IMR-90 (cell line): ENCODE measurements at regions not wholly inside any gene's neighbourhood (a gene's known extent, or its start where the extent isn't known, plus 50 kb on each side); places are given as distances from the start of the nearest gene placed in this dataset.

Experiments
- ATAC-seq: fragments of 200-7000 bp; cut with Tn5 transposase; 2 replicates; pipeline ENCODE4 v1.9.1; 2020; ENCODE audit warnings: low read depth, mild to moderate bottlenecking, moderate library complexity
- BruUV-seq: library from RNA; stranded (reverse); fragments of 400-500 nt; replicated peaks from 2 replicates; lab custom pipeline; 2021; lab: Mats Ljungman, UMichigan
- CTCF ChIA-PET: fragments of 300-600 bp; formaldehyde crosslinking; extraction: SDS; loops from one replicate; lab custom pipeline; 2021; ENCODE audit warnings: antibody characterized with exemption; lab: Yijun Ruan, JAX
- POLR2A ChIA-PET: fragments of 300-600 bp; sonication (Branson Sonifier 250); formaldehyde crosslinking; loops from one replicate; lab custom pipeline; 2022; ENCODE audit warnings: antibody characterized with exemption; ENCODE audit not compliant: unreplicated experiment; lab: Charles Lee
- DNase-seq: peaks from one replicate; pipeline ENCODE4 v3.0.0; 2013
- H2AFZ ChIP-seq: replicated peaks from 2 replicates; pipeline ENCODE3; 2013; ENCODE audit warnings: low read length, mild to moderate bottlenecking; ENCODE audit not compliant: poor library complexity
- H2AK5ac ChIP-seq: 2 replicates; pipeline ENCODE4 v1.6.1; 2013; ENCODE audit warnings: low read depth, low read length, inconsistent platforms
- H2AK9ac ChIP-seq: replicated peaks from 2 replicates; pipeline ENCODE3; 2013; ENCODE audit warnings: mild to moderate bottlenecking, low read depth, low read length, moderate library complexity; ENCODE audit not compliant: poor library complexity
- H2BK120ac ChIP-seq: 2 replicates; pipeline ENCODE4 v1.6.1; 2013; ENCODE audit warnings: low read depth, low read length, inconsistent platforms
- H2BK15ac ChIP-seq: 3 replicates; pipeline ENCODE4 v1.6.1; 2013; ENCODE audit warnings: low read depth, low read length, inconsistent platforms
- H2BK20ac ChIP-seq: 2 replicates; pipeline ENCODE4 v1.6.1; 2013; ENCODE audit warnings: low read depth, mild to moderate bottlenecking, inconsistent platforms, low read length, moderate library complexity
- H2BK5ac ChIP-seq: 2 replicates; pipeline ENCODE4 v1.6.1; 2013; ENCODE audit warnings: mild to moderate bottlenecking, low read depth, low read length, inconsistent platforms; ENCODE audit not compliant: poor library complexity, severe bottlenecking
- H3K14ac ChIP-seq: replicated peaks from 2 replicates; pipeline ENCODE4 v1.6.1; 2013; ENCODE audit warnings: low read depth, low read length, inconsistent platforms
- H3K18ac ChIP-seq: 2 replicates; pipeline ENCODE4 v1.6.1; 2013; ENCODE audit warnings: low read depth, low read length, control low read depth
- H3K23ac ChIP-seq: 2 replicates; pipeline ENCODE4 v1.6.1; 2013; ENCODE audit warnings: low read depth, low read length, inconsistent platforms
- H3K27ac ChIP-seq: 2 replicates; pipeline ENCODE4 v1.5.1; 2013; ENCODE audit warnings: mild to moderate bottlenecking, control low read depth, low read length; ENCODE audit not compliant: insufficient read depth
- H3K27me3 ChIP-seq: 2 replicates; pipeline ENCODE4 v1.6.1; 2013; ENCODE audit warnings: low read length; ENCODE audit not compliant: control insufficient read depth, insufficient read depth
- H3K36me3 ChIP-seq: 2 replicates; pipeline ENCODE4 v1.6.1; 2013; ENCODE audit warnings: low read length, mixed read lengths; ENCODE audit not compliant: control insufficient read depth, insufficient read depth
- H3K4ac ChIP-seq: 2 replicates; pipeline ENCODE4 v1.6.1; 2013; ENCODE audit warnings: low read depth, low read length, inconsistent platforms
- H3K4me1 ChIP-seq: 2 replicates; pipeline ENCODE4 v1.6.1; 2013; ENCODE audit warnings: low read length, mixed read lengths; ENCODE audit not compliant: control insufficient read depth, insufficient read depth
- H3K4me2 ChIP-seq: 2 replicates; pipeline ENCODE4 v1.6.1; 2013; ENCODE audit warnings: low read depth, mild to moderate bottlenecking, control low read depth, low read length, moderate library complexity
- H3K4me3 ChIP-seq: 2 replicates; pipeline ENCODE4 v1.5.1; 2013; ENCODE audit warnings: low read depth, mild to moderate bottlenecking, control low read depth, low read length, moderate library complexity; ENCODE audit not compliant: insufficient read depth
- H3K56ac ChIP-seq: 2 replicates; pipeline ENCODE4 v1.6.1; 2013; ENCODE audit warnings: low read length, inconsistent platforms; ENCODE audit not compliant: insufficient read depth; ENCODE audit errors: extremely low read depth
- H3K79me1 ChIP-seq, 2 experiments: 2 replicates each; pipeline ENCODE4 v1.6.1; 2013; ENCODE audit warnings: low read length in 2 of 2, inconsistent platforms in 1 of 2, low read depth in 1 of 2
- H3K9ac ChIP-seq: 2 replicates; pipeline ENCODE4 v1.6.1; 2013; ENCODE audit warnings: low read depth, low read length, control low read depth
- H3K9me1 ChIP-seq: 2 replicates; pipeline ENCODE4 v1.6.1; 2013; ENCODE audit warnings: low read length, inconsistent platforms; ENCODE audit not compliant: insufficient read depth
- H3K9me3 ChIP-seq: 2 replicates; pipeline ENCODE4 v1.6.1; 2013; ENCODE audit warnings: low read length; ENCODE audit not compliant: control insufficient read depth, insufficient read depth
- H4K20me1 ChIP-seq: 2 replicates; pipeline ENCODE4 v1.6.1; 2013; ENCODE audit warnings: low read length, inconsistent platforms; ENCODE audit not compliant: insufficient read depth
- H4K5ac ChIP-seq: 2 replicates; pipeline ENCODE4 v1.6.1; 2013; ENCODE audit warnings: mild to moderate bottlenecking, low read depth, low read length, control low read depth
- H4K8ac ChIP-seq, 2 experiments: 2 replicates each; pipeline ENCODE4 v1.6.1; 2013; ENCODE audit warnings: low read depth in 2 of 2, low read length in 2 of 2, control low read depth in 1 of 2, inconsistent platforms in 1 of 2
- H4K91ac ChIP-seq: 2 replicates; pipeline ENCODE4 v1.6.1; 2013; ENCODE audit warnings: low read depth, low read length, inconsistent platforms; ENCODE audit not compliant: insufficient read depth
- BHLHE40 ChIP-seq: fragments of 150-350 bp; IDR thresholded peaks from 2 replicates; pipeline ENCODE4 v1.6.1; 2016; ENCODE audit warnings: mild to moderate bottlenecking, low read depth, low read length
- CHD1 ChIP-seq: IDR thresholded peaks from 2 replicates; pipeline ENCODE4 v1.6.1; 2012; ENCODE audit warnings: low read depth, low read length, improper control_type of control experiment
- CTCF ChIP-seq: conservative IDR thresholded peaks from 2 replicates; pipeline ENCODE4 v1.5.1; 2012; ENCODE audit warnings: mild to moderate bottlenecking, low read depth, low read length, improper control_type of control experiment
- ELK1 ChIP-seq: fragments of 150-350 bp; IDR thresholded peaks from 2 replicates; pipeline ENCODE4 v1.6.1; 2016; ENCODE audit warnings: low read depth, mild to moderate bottlenecking, low read length, moderate library complexity, borderline replicate concordance
- MAFK ChIP-seq: IDR thresholded peaks from 2 replicates; pipeline ENCODE4 v1.6.1; 2012; ENCODE audit warnings: low read depth, low read length, improper control_type of control experiment
- MAZ ChIP-seq: IDR thresholded peaks from 2 replicates; pipeline ENCODE4 v1.6.1; 2012; ENCODE audit warnings: low read depth, mild to moderate bottlenecking, low read length, improper control_type of control experiment, moderate library complexity, borderline replicate concordance
- NFE2L2 ChIP-seq: fragments of 150-350 bp; IDR thresholded peaks from 2 replicates; pipeline ENCODE4 v1.6.1; 2016; ENCODE audit warnings: low read depth, mild to moderate bottlenecking, low read length
- POLR2A ChIP-seq: IDR thresholded peaks from 2 replicates; pipeline ENCODE4 v1.6.1; 2012; ENCODE audit warnings: mild to moderate bottlenecking, low read depth, low read length
- RAD21 ChIP-seq: IDR thresholded peaks from 2 replicates; pipeline ENCODE4 v1.6.1; 2012; ENCODE audit warnings: low read length, improper control_type of control experiment
- RCOR1 ChIP-seq: IDR thresholded peaks from 2 replicates; pipeline ENCODE4 v1.6.1; 2012; ENCODE audit warnings: mild to moderate bottlenecking, low read length, improper control_type of control experiment; ENCODE audit not compliant: insufficient replicate concordance
- RFX5 ChIP-seq: IDR thresholded peaks from 2 replicates; pipeline ENCODE4 v1.8.0; 2012; ENCODE audit warnings: low read depth, mild to moderate bottlenecking, low read length, moderate library complexity
- SMC3 ChIP-seq: fragments of 150-350 bp; IDR thresholded peaks from 2 replicates; pipeline ENCODE4 v1.6.1; 2016; ENCODE audit warnings: low read depth, mild to moderate bottlenecking, antibody characterized with exemption, low read length, moderate library complexity
- WGBS, 2 experiments: methylation state at CpG; one replicate each; pipeline versions ENCODE4 v1.1.5 to v1.1.7; 2013; ENCODE audit warnings: missing lambda C conversion rate in 2 of 2; ENCODE audit not compliant: insufficient read length in 1 of 2; ENCODE audit errors: extremely low coverage in 2 of 2; 5-methylcytosine and 5-hydroxymethylcytosine counted together
- dilution Hi-C: fragments of 300-500 bp; cut with HindIII; formaldehyde crosslinking; loops from one replicate; pipeline ENCODE4 v1.14.3; 2018; ENCODE audit warnings: low sequenced_read_pairs; ENCODE audit not compliant: unreplicated experiment
- in situ Hi-C: fragments of 300-500 bp; cut with MboI; formaldehyde crosslinking; loops from 3 replicates; pipeline ENCODE4 v1.14.3; 2019; ENCODE audit warnings: low sequenced_read_pairs, inconsistent platforms, mixed read lengths
- intact Hi-C: fragments of 100-400 bp; cut with micrococcal nuclease; formaldehyde crosslinking; loops from 2 replicates; pipeline ENCODE4 v1.10.0; 2022

DNA sequence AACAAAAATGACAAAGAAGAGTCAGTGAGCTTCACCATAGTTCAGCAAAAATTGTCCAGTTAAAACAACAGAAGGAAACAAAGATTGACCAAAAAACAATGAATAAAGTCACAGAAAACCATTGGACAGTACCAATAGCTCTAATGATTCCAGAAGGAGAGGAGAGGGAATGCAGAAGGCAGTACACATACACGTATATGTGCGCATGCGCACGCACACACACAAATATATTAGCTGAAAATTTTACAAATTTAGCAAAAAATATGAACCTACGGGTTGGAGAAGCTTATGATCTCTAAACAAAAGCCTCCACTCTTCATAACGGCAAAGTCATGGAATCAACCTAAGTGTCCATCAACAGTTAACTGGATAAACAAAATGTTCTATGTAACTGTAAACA lies 120.3 kb upstream of the MON1B start:
- TF ChIP-seq RAD21 (no peak), CHD1 (no peak), NFE2L2 (no peak), ELK1 (no peak), CTCF (no peak), POLR2A (no peak), RCOR1 (no peak), SMC3 (no peak), BHLHE40 (no peak), MAFK (no peak), MAZ (no peak), RFX5 (no peak)
- H2BK20ac ChIP-seq = no peak overlapping the region
- H3K36me3 ChIP-seq = no peaks in the 10 kb centered on the region
- no peak overlapping the region for H3K4me3 ChIP-seq
- H4K8ac ChIP-seq = no peak overlapping the region
- ChIA-PET CTCF (no interaction called here), POLR2A (no interaction called here)
- no peak overlapping the region for H2BK120ac ChIP-seq
- no peaks in the 10 kb centered on the region for H3K9me1 ChIP-seq
- no CpG with 5 or more reads among the region's 6 CpGs for WGBS, 2 experiments
- no peak overlapping the region for H3K4me2 ChIP-seq
- dilution Hi-C loops (no loop called here), intact Hi-C loops (no loop called here), in situ Hi-C loops (no loop called here)
- no peaks in the 10 kb centered on the region for H3K79me1 ChIP-seq
- H4K91ac ChIP-seq = no peak overlapping the region
- H4K5ac ChIP-seq = no peak overlapping the region
- no peak overlapping the region for H2BK15ac ChIP-seq
- peaks cover 5% of the 10 kb centered on the region; the same call in 1 of the 2 replicates for H3K9me3 ChIP-seq
- H3K4ac ChIP-seq = no peak overlapping the region
- H3K27me3 ChIP-seq = no peaks in the 10 kb centered on the region
- no peak overlapping the region for H3K18ac ChIP-seq
- H4K20me1 ChIP-seq = no peaks in the 10 kb centered on the region
- no peak overlapping the region for H3K23ac ChIP-seq
- H3K4me1 ChIP-seq = no peaks in the 10 kb centered on the region
- ATAC-seq (no peak), DNase-seq (no peak)
- no peak overlapping the region for H2BK5ac ChIP-seq
- no peak overlapping the region for H3K27ac ChIP-seq
- no peak overlapping the region for H2AK9ac ChIP-seq
- no peak overlapping the region for H2AK5ac ChIP-seq
- no peak overlapping the region for H3K56ac ChIP-seq
- H2AFZ ChIP-seq = no peak overlapping the region
- H3K14ac ChIP-seq = no peak overlapping the region
- BruUV-seq = no TSS peak
- H3K9ac ChIP-seq = no peak overlapping the region
